Neural progenitor cell (in vitro differentiated cells): ENCODE measurements at regions not wholly inside any gene's neighbourhood (a gene's known extent, or its start where the extent isn't known, plus 50 kb on each side); places are given as distances from the start of the nearest gene placed in this dataset.

Experiments used
- CTCF ChIP-seq: fragments of 200-600 bp; sonication (generic); IDR thresholded peaks from 2 replicates; pipeline ENCODE4 v1.5.1; 2017; ENCODE audit warnings: antibody characterized with exemption, mild to moderate bottlenecking
- EZH2 ChIP-seq: fragments of 200-600 bp; sonication (generic); IDR thresholded peaks from 2 replicates; pipeline ENCODE4 v1.6.1; 2017; ENCODE audit warnings: antibody characterized with exemption, mild to moderate bottlenecking, moderate library complexity
- EZH2phosphoT487 ChIP-seq: fragments of 200-600 bp; sonication (generic); IDR thresholded peaks from 2 replicates; pipeline ENCODE4 v1.6.1; 2017; ENCODE audit warnings: antibody characterized with exemption

- TF ChIP-seq EZH2phosphoT487 (no peak), CTCF (no peak), EZH2 (no peak)
These were observed 91.8 kb downstream of the WTIP start for GRCh38 chr19:34573226-34573864.
